Tongue (tissue), 1 donor: ENCODE measurements at regions not wholly inside any gene's neighbourhood (a gene's known extent, or its start where the extent isn't known, plus 50 kb on each side); places are given as distances from the start of the nearest gene placed in this dataset.
"Not testable (repeated sequence)": the region's sequence is repeated elsewhere in the genome, so short reads cannot be mapped to it uniquely, and the experiment has no call there.

Source experiments
- DNase-seq: peaks from one replicate; pipeline ENCODE4 v3.0.0-alpha.2; 2015

GRCh38 chr6:15761045-15761502 is 98.2 kb upstream of the DTNBP1 start:
- no peak for DNase-seq

GRCh38 chr6:15758631-15759215 is 95.9 kb upstream of the DTNBP1 start:
- DNase-seq = no peak

- no peak for DNase-seq
Measured at GRCh38 chr6:15755526-15755925, 92.7 kb upstream of the DTNBP1 start.

- no peak for DNase-seq
Measured at GRCh38 chr6:15754706-15755079, 91.9 kb upstream of the DTNBP1 start.

- DNase-seq = peak; percentile 27
Measured at GRCh38 chr6:15754035-15754705, 91.3 kb upstream of the DTNBP1 start.

GRCh38 chr6:15752820-15753219 is 90.0 kb upstream of the DTNBP1 start:
- no peak for DNase-seq

- no peak for DNase-seq
Measured at GRCh38 chr6:15751721-15752350, 89.0 kb upstream of the DTNBP1 start.

GRCh38 chr6:15748341-15748740 is 85.5 kb upstream of the DTNBP1 start:
- no peak for DNase-seq

- no peak for DNase-seq
Measured at GRCh38 chr6:15747354-15747883, 84.6 kb upstream of the DTNBP1 start.

GRCh38 chr6:15745781-15746180 is 83.0 kb upstream of the DTNBP1 start:
- no peak for DNase-seq

- no peak for DNase-seq
Measured at GRCh38 chr6:15744818-15745402, 82.1 kb upstream of the DTNBP1 start.

- DNase-seq = not testable (repeated sequence)
Measured at GRCh38 chr6:15742013-15742412, 79.2 kb upstream of the DTNBP1 start.

GRCh38 chr6:15741405-15741804 is 78.6 kb upstream of the DTNBP1 start:
- DNase-seq = no peak

GRCh38 chr6:15739867-15740266 is 77.0 kb upstream of the DTNBP1 start:
- DNase-seq = no peak

GRCh38 chr6:15739353-15739752 is 76.5 kb upstream of the DTNBP1 start:
- DNase-seq = no peak

- not testable (repeated sequence) for DNase-seq
Measured at GRCh38 chr6:15738195-15738594, 75.4 kb upstream of the DTNBP1 start.

- no peak for DNase-seq
Measured at GRCh38 chr6:15736297-15736696, 73.5 kb upstream of the DTNBP1 start.

- DNase-seq = peak; percentile 11
Measured at GRCh38 chr6:15735567-15736265, 72.9 kb upstream of the DTNBP1 start.

GRCh38 chr6:15734118-15734897 is 71.5 kb upstream of the DTNBP1 start:
- DNase-seq = no peak

- DNase-seq = no peak
Measured at GRCh38 chr6:15730922-15731321, 68.1 kb upstream of the DTNBP1 start.

- DNase-seq = no peak
Measured at GRCh38 chr6:15730442-15730841, 67.6 kb upstream of the DTNBP1 start.

- DNase-seq = no peak
Measured at GRCh38 chr6:15722731-15723130, 59.9 kb upstream of the DTNBP1 start.
